WTC11 (cell line): ENCODE measurements at regions not wholly inside any gene's neighbourhood (a gene's known extent, or its start where the extent isn't known, plus 50 kb on each side); places are given as distances from the start of the nearest gene placed in this dataset.

Experiments used
- ATAC-seq: fragments of 200-7000 bp; cut with Tn5 transposase; 2 replicates; pipeline ENCODE4 v1.10.0; 2021; ENCODE audit warnings: mild to moderate bottlenecking, moderate library complexity
- CTCF ChIA-PET: fragments of 300-600 bp; sonication (Branson Sonifier 250); formaldehyde crosslinking; loops from one replicate; lab custom pipeline; 2021; ENCODE audit warnings: antibody characterized with exemption; lab: Charles Lee
- POLR2A ChIA-PET: fragments of 350-600 bp; sonication (Branson Sonifier 250); formaldehyde crosslinking; loops from one replicate; lab custom pipeline; 2021; ENCODE audit warnings: antibody characterized with exemption; lab: Charles Lee
- DNase-seq: peaks from one replicate; pipeline ENCODE4 v3.0.0; 2021; ENCODE audit warnings: low spot score
- H3K27ac Mint-ChIP-seq: 2 replicates; pipeline ENCODE4 v1.8.0; 2021; ENCODE audit warnings: mixed read lengths
- H3K27me3 Mint-ChIP-seq: 2 replicates; pipeline ENCODE4 v1.8.0; 2021; ENCODE audit warnings: low read depth, mild to moderate bottlenecking, moderate library complexity, mixed read lengths
- H3K36me3 Mint-ChIP-seq: 2 replicates; pipeline ENCODE4 v1.8.0; 2021; ENCODE audit warnings: mixed read lengths
- H3K4me1 Mint-ChIP-seq: 2 replicates; pipeline ENCODE4 v1.8.0; 2022; ENCODE audit warnings: mixed read lengths
- H3K4me3 Mint-ChIP-seq: 2 replicates; pipeline ENCODE4 v1.8.0; 2021; ENCODE audit warnings: mild to moderate bottlenecking, moderate library complexity, mixed read lengths
- H3K9me3 Mint-ChIP-seq: 2 replicates; pipeline ENCODE4 v1.8.0; 2021; ENCODE audit warnings: mixed read lengths
- AR ChIP-seq: fragments of 250-450 bp; sonication (Bioruptor Pico); IDR thresholded peaks from 2 replicates; pipeline ENCODE4 v1.9.0; 2021; ENCODE audit warnings: mild to moderate bottlenecking
- ARID4B ChIP-seq: sonication (generic); formaldehyde crosslinking; IDR thresholded peaks from 2 replicates; pipeline ENCODE4 v1.8.0; 2023; ENCODE audit warnings: missing genetic modification reagents, mild to moderate bottlenecking, borderline replicate concordance
- CREB1 ChIP-seq: sonication (generic); formaldehyde crosslinking; IDR thresholded peaks from 2 replicates; pipeline ENCODE4 v1.8.0; 2023; ENCODE audit warnings: mild to moderate bottlenecking, missing genetic modification reagents
- E2F1 ChIP-seq: sonication (generic); formaldehyde crosslinking; IDR thresholded peaks from 2 replicates; pipeline ENCODE4 v1.8.0; 2022; ENCODE audit warnings: mild to moderate bottlenecking, missing genetic modification reagents
- ELF4 ChIP-seq: sonication (generic); formaldehyde crosslinking; IDR thresholded peaks from 2 replicates; pipeline ENCODE4 v1.8.1; 2022; ENCODE audit warnings: low read depth, mild to moderate bottlenecking, moderate library complexity, missing genetic modification reagents
- ERG ChIP-seq: fragments of 250-450 bp; sonication (Bioruptor Pico); IDR thresholded peaks from 2 replicates; pipeline ENCODE4 v1.8.0; 2021; ENCODE audit warnings: mild to moderate bottlenecking
- HMGA2 ChIP-seq: fragments of 250-450 bp; sonication (Bioruptor Pico); IDR thresholded peaks from 2 replicates; pipeline ENCODE4 v1.4.0; 2021; ENCODE audit warnings: mild to moderate bottlenecking, moderate library complexity
- MYBL2 ChIP-seq: sonication (generic); formaldehyde crosslinking; IDR thresholded peaks from 2 replicates; pipeline ENCODE4 v1.8.1; 2023; ENCODE audit warnings: mild to moderate bottlenecking, moderate library complexity, missing genetic modification reagents
- NFATC4 ChIP-seq: fragments of 250-450 bp; sonication (Bioruptor Pico); IDR thresholded peaks from 2 replicates; pipeline ENCODE4 v1.9.0; 2021; ENCODE audit warnings: mild to moderate bottlenecking
- NFYB ChIP-seq: sonication (generic); formaldehyde crosslinking; conservative IDR thresholded peaks from 2 replicates; pipeline ENCODE4 v1.8.0; 2022; ENCODE audit warnings: low read depth, missing genetic modification reagents
- PRRX2 ChIP-seq: fragments of 250-450 bp; sonication (Bioruptor Pico); IDR thresholded peaks from 2 replicates; pipeline ENCODE4 v1.8.0; 2021; ENCODE audit warnings: mild to moderate bottlenecking
- RELA ChIP-seq: sonication (generic); formaldehyde crosslinking; IDR thresholded peaks from 2 replicates; pipeline ENCODE4 v1.8.1; 2022; ENCODE audit warnings: missing genetic modification reagents, mild to moderate bottlenecking, borderline replicate concordance
- TEAD4 ChIP-seq: sonication (generic); formaldehyde crosslinking; IDR thresholded peaks from 2 replicates; pipeline ENCODE4 v1.8.0; 2022; ENCODE audit warnings: mild to moderate bottlenecking, missing genetic modification reagents
- ZNF121 ChIP-seq: sonication (generic); formaldehyde crosslinking; IDR thresholded peaks from 2 replicates; pipeline ENCODE4 v1.8.0; 2023; ENCODE audit warnings: missing genetic modification reagents
- ZNF138 ChIP-seq: sonication (generic); formaldehyde crosslinking; conservative IDR thresholded peaks from 2 replicates; pipeline ENCODE4 v1.8.1; 2022; ENCODE audit warnings: mild to moderate bottlenecking, moderate library complexity, missing genetic modification reagents
- ZNF263 ChIP-seq: sonication (generic); formaldehyde crosslinking; IDR thresholded peaks from 2 replicates; pipeline ENCODE4 v1.8.1; 2022; ENCODE audit warnings: low read depth, mild to moderate bottlenecking, moderate library complexity, missing genetic modification reagents
- ZNF317 ChIP-seq: sonication (generic); formaldehyde crosslinking; IDR thresholded peaks from 2 replicates; pipeline ENCODE4 v1.8.1; 2023; ENCODE audit warnings: low read depth, mild to moderate bottlenecking, moderate library complexity, missing genetic modification reagents, borderline replicate concordance
- ZNF423 ChIP-seq: fragments of 250-450 bp; sonication (Bioruptor Pico); IDR thresholded peaks from 2 replicates; pipeline ENCODE4 v2.1.2; 2022; ENCODE audit warnings: mild to moderate bottlenecking, moderate library complexity
- TF ChIP-seq, protein P1 (sequence below): fragments of 200-600 bp; IDR thresholded peaks from 2 replicates; pipeline ENCODE4 v1.8.0; 2022; ENCODE audit warnings: antibody characterized with exemption
- TF ChIP-seq, protein P2 (sequence below): sonication (generic); formaldehyde crosslinking; IDR thresholded peaks from 2 replicates; pipeline ENCODE4 v1.8.1; 2023; ENCODE audit warnings: mild to moderate bottlenecking, missing genetic modification reagents, moderate library complexity
- TF ChIP-seq, protein P3 (sequence below): fragments of 250-450 bp; sonication (Bioruptor Pico); conservative IDR thresholded peaks from 2 replicates; pipeline ENCODE4 v1.9.0; 2021; ENCODE audit warnings: mild to moderate bottlenecking

DNA sequence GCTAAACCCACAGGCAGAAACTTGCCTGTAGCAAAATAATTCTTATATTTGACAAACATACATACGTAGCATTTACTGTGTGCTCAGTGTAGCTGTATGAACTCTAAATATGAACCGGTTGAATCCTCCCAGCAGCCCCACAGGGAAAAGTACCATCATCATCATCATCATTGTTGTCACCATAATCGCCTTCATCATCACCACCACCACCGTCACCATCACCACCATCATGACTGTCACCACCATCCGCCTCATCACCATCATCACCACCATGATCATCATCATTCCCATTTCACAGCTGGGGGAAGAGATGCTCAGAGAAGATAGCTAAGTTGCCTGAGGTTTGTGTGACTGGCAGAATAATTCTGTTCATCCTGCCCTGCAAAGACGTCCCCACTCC lies 81.7 kb downstream of the IRF8 start:
- ATAC-seq (no peak), DNase-seq (no peak)
- TF ChIP-seq ZNF121 (no peak), PRRX2 (no peak), AR (CRISPR knock-in tag) (no peak), ZNF138 (no peak), RELA (no peak), ARID4B (CRISPR knock-in tag) (no peak), NFATC4 (CRISPR knock-in tag) (no peak), TEAD4 (no peak)
- TF ChIP-seq, protein P1, sequence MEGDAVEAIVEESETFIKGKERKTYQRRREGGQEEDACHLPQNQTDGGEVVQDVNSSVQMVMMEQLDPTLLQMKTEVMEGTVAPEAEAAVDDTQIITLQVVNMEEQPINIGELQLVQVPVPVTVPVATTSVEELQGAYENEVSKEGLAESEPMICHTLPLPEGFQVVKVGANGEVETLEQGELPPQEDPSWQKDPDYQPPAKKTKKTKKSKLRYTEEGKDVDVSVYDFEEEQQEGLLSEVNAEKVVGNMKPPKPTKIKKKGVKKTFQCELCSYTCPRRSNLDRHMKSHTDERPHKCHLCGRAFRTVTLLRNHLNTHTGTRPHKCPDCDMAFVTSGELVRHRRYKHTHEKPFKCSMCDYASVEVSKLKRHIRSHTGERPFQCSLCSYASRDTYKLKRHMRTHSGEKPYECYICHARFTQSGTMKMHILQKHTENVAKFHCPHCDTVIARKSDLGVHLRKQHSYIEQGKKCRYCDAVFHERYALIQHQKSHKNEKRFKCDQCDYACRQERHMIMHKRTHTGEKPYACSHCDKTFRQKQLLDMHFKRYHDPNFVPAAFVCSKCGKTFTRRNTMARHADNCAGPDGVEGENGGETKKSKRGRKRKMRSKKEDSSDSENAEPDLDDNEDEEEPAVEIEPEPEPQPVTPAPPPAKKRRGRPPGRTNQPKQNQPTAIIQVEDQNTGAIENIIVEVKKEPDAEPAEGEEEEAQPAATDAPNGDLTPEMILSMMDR: no peak
- TF ChIP-seq, protein P2, sequence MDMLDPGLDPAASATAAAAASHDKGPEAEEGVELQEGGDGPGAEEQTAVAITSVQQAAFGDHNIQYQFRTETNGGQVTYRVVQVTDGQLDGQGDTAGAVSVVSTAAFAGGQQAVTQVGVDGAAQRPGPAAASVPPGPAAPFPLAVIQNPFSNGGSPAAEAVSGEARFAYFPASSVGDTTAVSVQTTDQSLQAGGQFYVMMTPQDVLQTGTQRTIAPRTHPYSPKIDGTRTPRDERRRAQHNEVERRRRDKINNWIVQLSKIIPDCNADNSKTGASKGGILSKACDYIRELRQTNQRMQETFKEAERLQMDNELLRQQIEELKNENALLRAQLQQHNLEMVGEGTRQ (CRISPR knock-in tag): no peak
- POLR2A ChIA-PET: no interaction called here
- no peak overlapping the region for H3K4me3 Mint-ChIP-seq
- H3K27ac Mint-ChIP-seq: no peak overlapping the region
- H3K9me3 Mint-ChIP-seq: no peaks in the 10 kb centered on the region
- H3K4me1 Mint-ChIP-seq: peaks cover 2% of the 10 kb centered on the region
- no peaks in the 10 kb centered on the region for H3K36me3 Mint-ChIP-seq
- CTCF ChIA-PET: interaction anchor here (0.6 to 14.7 kb wide), 3 partner anchors 132 to 295 kb away, joined by 3 to 291 read pairs (median 4); no protein-coding TSS in a partner anchor
- H3K27me3 Mint-ChIP-seq: no peaks in the 10 kb centered on the region

DNA sequence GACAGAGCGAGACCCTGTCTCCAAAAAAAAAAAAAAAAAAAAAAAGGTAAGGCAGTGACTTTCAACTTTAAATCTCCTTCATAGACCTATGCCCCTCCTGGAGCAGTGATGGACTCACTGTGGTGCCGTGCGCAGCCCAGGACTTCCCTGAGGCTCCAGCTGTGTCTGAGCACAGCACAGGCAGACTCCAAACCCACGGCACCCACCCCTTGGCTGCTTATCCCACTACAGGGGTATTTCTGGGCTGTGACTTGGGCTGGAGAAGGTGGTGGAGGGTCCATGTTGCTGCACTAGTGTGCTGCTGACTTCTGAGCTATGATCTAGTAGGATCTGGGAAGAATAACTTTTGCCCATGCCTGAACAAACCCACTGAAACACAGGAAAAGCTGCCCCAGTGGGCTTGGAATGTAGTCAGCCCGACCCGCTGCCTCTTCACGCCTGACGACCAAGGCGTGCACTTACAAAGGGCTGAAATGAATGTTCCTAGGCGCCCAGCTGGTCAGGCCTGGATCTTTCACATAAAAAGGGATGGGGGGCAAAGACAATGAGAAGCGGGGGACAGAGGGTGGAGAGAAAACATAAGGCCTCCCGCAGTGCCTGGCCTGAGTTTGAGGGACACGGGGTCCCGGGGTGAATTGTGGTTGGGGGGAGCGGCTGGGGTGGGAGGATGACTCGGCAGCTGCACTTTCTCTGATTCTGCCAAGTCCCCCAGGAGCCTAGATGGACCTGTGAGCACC lies 83.0 kb downstream of the IRF8 start:
- no peaks in the 10 kb centered on the region for H3K4me1 Mint-ChIP-seq
- H3K27ac Mint-ChIP-seq: no peak overlapping the region
- DNase-seq (no peak), ATAC-seq (no peak)
- ChIA-PET POLR2A (no interaction called here), CTCF (interaction anchor here (0.7 to 14.7 kb wide), 5 partner anchors 22 to 162 kb away, joined by 3 to 291 read pairs (median 3); no protein-coding TSS in a partner anchor)
- no peaks in the 10 kb centered on the region for H3K36me3 Mint-ChIP-seq
- no peak for TF ChIP-seq ELF4 (CRISPR knock-in tag)
- no peak for TF ChIP-seq E2F1 (CRISPR knock-in tag)
- no peak for TF ChIP-seq ZNF263 (CRISPR knock-in tag)
- no peak for TF ChIP-seq ZNF423
- TF ChIP-seq MYBL2 (CRISPR knock-in tag): no peak
- TF ChIP-seq ZNF317 (CRISPR knock-in tag): no peak
- no peak for TF ChIP-seq CREB1 (CRISPR knock-in tag)
- no peak for TF ChIP-seq ERG
- TF ChIP-seq NFYB: no peak
- no peak for TF ChIP-seq HMGA2
- TF ChIP-seq, protein P3, sequence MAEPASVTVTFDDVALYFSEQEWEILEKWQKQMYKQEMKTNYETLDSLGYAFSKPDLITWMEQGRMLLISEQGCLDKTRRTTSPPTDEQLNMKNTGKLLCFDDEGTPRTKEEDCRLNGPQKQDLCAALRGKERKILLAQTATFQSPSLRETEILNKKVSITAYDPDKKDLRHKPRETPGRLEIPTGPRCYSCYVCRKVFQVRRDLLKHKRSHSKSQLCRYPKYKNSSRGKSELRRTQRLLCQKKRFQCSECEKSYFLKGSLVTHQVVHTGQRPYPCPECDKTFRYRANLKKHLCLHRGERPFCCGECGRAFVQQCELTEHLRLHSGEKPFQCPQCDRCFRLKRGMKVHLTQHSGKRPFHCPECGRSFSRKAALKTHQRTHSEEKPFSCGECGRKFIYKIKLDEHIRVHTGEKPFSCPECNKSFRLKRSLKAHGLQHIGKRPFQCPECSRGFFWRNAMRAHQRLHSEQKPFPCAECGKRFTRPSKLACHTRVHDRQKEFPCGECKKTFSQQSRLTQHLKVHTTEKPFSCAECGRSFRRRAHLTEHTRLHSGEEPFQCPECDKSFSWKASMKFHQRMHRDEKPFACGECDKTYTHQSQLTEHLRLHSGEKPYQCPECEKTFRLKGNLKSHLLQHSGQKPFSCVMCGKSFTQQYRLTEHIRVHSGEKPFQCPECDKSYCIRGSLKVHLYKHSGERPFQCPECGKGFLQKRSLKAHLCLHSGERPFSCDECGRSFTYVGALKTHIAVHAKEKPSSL: no peak
- no peaks in the 10 kb centered on the region for H3K9me3 Mint-ChIP-seq
- H3K4me3 Mint-ChIP-seq: no peak overlapping the region
- H3K27me3 Mint-ChIP-seq: no peaks in the 10 kb centered on the region
